ENCODE measurements at regions not wholly inside any gene's neighbourhood (a gene's known extent, or its start where the extent isn't known, plus 50 kb on each side); places are given as distances from the start of the nearest gene placed in this dataset.
A peak's percentile ranks its signal among the peaks of the same experiment; 100 is the strongest.

- in situ Hi-C loops (cut with HindIII; ENCODE audit: extremely low pct_ligation_motif_present, low pct_unique_long_range_greater_than_20kb) (no loop called here), intact Hi-C loops (cut with micrococcal nuclease; ENCODE audit: unreplicated experiment) (no loop called here)
- ChIA-PET CTCF (ENCODE audit: low intra/inter-chr PET ratio, low total read pairs) (no interaction called here), POLR2A (no interaction called here)
- Histone ChIP-seq H2AFZ (ENCODE audit: low read length) (no peak overlapping the region), H3K27ac (ENCODE audit: extremely low read length, insufficient read depth, low read length) (no peak overlapping the region), H3K79me2 (ENCODE audit: insufficient read depth, low read length) (no peaks in the 10 kb centered on the region), H3K36me3 (replicated peaks in 1 of 2; ENCODE audit: control insufficient read depth in 1 of 2, insufficient read depth in 2 of 2, low read length in 2 of 2) (no peaks in the 10 kb centered on the region), H3K9ac (ENCODE audit: insufficient read depth, low read depth, low read length) (no peak overlapping the region), H3K4me1 (ENCODE audit: insufficient read depth, low read length) (peaks cover 33% of the 10 kb centered on the region), H3K4me3 (replicated peaks in 1 of 3; ENCODE audit: insufficient read depth in 1 of 3, low read depth in 2 of 3, low read length in 3 of 3) (no peak overlapping the region), H3K4me2 (ENCODE audit: low read depth, low read length) (no peak overlapping the region), H3K9me3 (ENCODE audit: low read length) (no peaks in the 10 kb centered on the region), H4K20me1 (ENCODE audit: insufficient read depth, low read length) (no peaks in the 10 kb centered on the region), H3K27me3 (ENCODE audit: control insufficient read depth in 1 of 2, insufficient read depth in 2 of 2, low read length in 2 of 2) (no peaks in the 10 kb centered on the region)
- BruUV-seq (replicated peaks) = no TSS peak
- no peak for TF ChIP-seq STAG1 (CRISPR knock-in tag; IDR thresholded peaks at IDR 0.05)
- TF ChIP-seq ZMYM2 (CRISPR knock-in tag; IDR thresholded peaks at IDR 0.05) = no peak
- no peak for TF ChIP-seq ZNF230 (CRISPR knock-in tag; IDR thresholded peaks at IDR 0.05)
- TF ChIP-seq CEBPG (CRISPR knock-in tag; IDR thresholded peaks at IDR 0.05) = 0 out of 2 replicates have a peak, but pooled peaks have one; percentile 28
- peak; percentile 81 for TF ChIP-seq CEBPB (IDR thresholded peaks at IDR 0.05; ENCODE audit: borderline replicate concordance, low read depth, low read length)
- TF ChIP-seq ATF4 (CRISPR knock-in tag; IDR thresholded peaks at IDR 0.05) = peak in 1 of 2 experiments; percentile 58; a peak in 2 of 4 replicates
- no peak for TF ChIP-seq GLMP (CRISPR knock-in tag; IDR thresholded peaks at IDR 0.05; ENCODE audit: borderline replicate concordance)
- TF ChIP-seq CERS6 (CRISPR knock-in tag; IDR thresholded peaks at IDR 0.05) = no peak
- no peak for TF ChIP-seq MTA3 (CRISPR knock-in tag; IDR thresholded peaks at IDR 0.05)
- TF ChIP-seq ZNF646 (CRISPR knock-in tag; IDR thresholded peaks at IDR 0.05) = no peak
- TF ChIP-seq ZNF776 (CRISPR knock-in tag; IDR thresholded peaks at IDR 0.05) = no peak
- no peak for FAIRE-seq
- DNase-seq (ENCODE audit: low spot score) = no peak
- WGBS (ENCODE audit: low lambda C conversion rate) = 83% methylated on average over 6 of the region's 6 CpGs
- ATAC-seq = no peak; the same call in 2 of the 3 replicates
Measured at GRCh38 chr2:226439337-226439736, 360.3 kb downstream of the IRS1 start.
